ENCODE measurements at regions not wholly inside any gene's neighbourhood (a gene's known extent, or its start where the extent isn't known, plus 50 kb on each side); places are given as distances from the start of the nearest gene placed in this dataset.
"Not testable (repeated sequence)": the region's sequence is repeated elsewhere in the genome, so short reads cannot be mapped to it uniquely, and the experiment has no call there.

- DNase-seq, result not testable (repeated sequence)
Measured at GRCh38 chr21:8464403-8465152, 2056.8 kb upstream of the TPTE start.

DNA sequence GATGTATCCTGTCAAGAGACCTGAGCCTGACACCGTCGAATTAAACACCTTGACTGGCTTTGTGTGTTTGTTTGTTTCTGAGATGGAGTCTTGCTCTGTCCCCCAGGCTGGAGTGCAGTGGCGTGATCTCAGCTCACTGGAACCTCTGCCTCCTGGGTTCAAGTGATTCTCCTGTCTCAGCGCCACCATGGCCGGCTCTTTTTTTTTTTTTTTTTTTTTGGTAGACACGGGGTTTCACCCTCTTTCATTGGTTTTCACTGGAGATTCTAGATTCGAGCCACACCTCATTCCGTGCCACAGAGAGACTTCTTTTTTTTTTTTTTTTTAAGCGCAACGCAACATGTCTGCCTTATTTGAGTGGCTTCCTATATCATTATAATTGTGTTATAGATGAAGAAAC lies 2054.7 kb upstream of the TPTE start:
- DNase-seq, result not testable (repeated sequence)

Data from activated CD4-positive, alpha-beta T cell treated with anti-CD3 and anti-CD28 coated beads for 4 hours (primary cell).